ENCODE measurements at regions not wholly inside any gene's neighbourhood (a gene's known extent, or its start where the extent isn't known, plus 50 kb on each side); places are given as distances from the start of the nearest gene placed in this dataset.
"Not testable (repeated sequence)": the region's sequence is repeated elsewhere in the genome, so short reads cannot be mapped to it uniquely, and the experiment has no call there.

GRCh38 chr5:34217386-34217785 is 174.4 kb upstream of the C1QTNF3 start:
- H3K36me3 Mint-ChIP-seq (ENCODE audit: low read depth); H3K27ac ChIP-seq (ENCODE audit: low read depth, low read length); H3K4me3 Mint-ChIP-seq; H3K4me3 ChIP-seq (ENCODE audit: low read length); DNase-seq; H3K4me1 Mint-ChIP-seq; H3K27me3 ChIP-seq (ENCODE audit: control insufficient read depth, insufficient read depth, low read length, poor library complexity, severe bottlenecking); H3K4me1 ChIP-seq (ENCODE audit: control insufficient read depth, insufficient read depth, low read length); H3K9ac ChIP-seq (ENCODE audit: extremely low read depth, low read length, poor library complexity, severe bottlenecking); H3K9me3 Mint-ChIP-seq; H3K9me3 ChIP-seq (ENCODE audit: control insufficient read depth, low read length); H3K36me3 ChIP-seq (ENCODE audit: control insufficient read depth, insufficient read depth, low read length); H3K27ac Mint-ChIP-seq; H3K27me3 Mint-ChIP-seq (ENCODE audit: insufficient read depth): not testable (repeated sequence)
- 80 to 100% methylated on average over 1 of the region's 1 CpG for WGBS, 2 experiments (ENCODE audit: insufficient coverage in 1 of 2, insufficient read length in 1 of 2)

- WGBS, 2 experiments (ENCODE audit: insufficient coverage in 1 of 2, insufficient read length in 1 of 2), result 68% methylated on average over 2 of the region's 3 CpGs; no CpG with 5 or more reads in 1 of the 2 experiments
- H3K27ac Mint-ChIP-seq; H3K4me1 Mint-ChIP-seq; H3K27me3 Mint-ChIP-seq (ENCODE audit: insufficient read depth); H3K9ac ChIP-seq (ENCODE audit: extremely low read depth, low read length, poor library complexity, severe bottlenecking); DNase-seq; H3K4me1 ChIP-seq (ENCODE audit: control insufficient read depth, insufficient read depth, low read length); H3K4me3 ChIP-seq (ENCODE audit: low read length); H3K27ac ChIP-seq (ENCODE audit: low read depth, low read length); H3K9me3 ChIP-seq (ENCODE audit: control insufficient read depth, low read length); H3K27me3 ChIP-seq (ENCODE audit: control insufficient read depth, insufficient read depth, low read length, poor library complexity, severe bottlenecking); H3K4me3 Mint-ChIP-seq; H3K36me3 ChIP-seq (ENCODE audit: control insufficient read depth, insufficient read depth, low read length): not testable (repeated sequence)
- Mint-ChIP-seq H3K9me3 (peaks cover 11% of the 10 kb centered on the region), H3K36me3 (ENCODE audit: low read depth) (peaks cover 11% of the 10 kb centered on the region)
These were observed 178.5 kb upstream of the C1QTNF3 start for GRCh38 chr5:34221329-34222073.

GRCh38 chr5:34223158-34223557 is 180.1 kb upstream of the C1QTNF3 start:
- not testable (repeated sequence) for H3K27me3 Mint-ChIP-seq (ENCODE audit: insufficient read depth); H3K4me3 Mint-ChIP-seq; H3K9me3 ChIP-seq (ENCODE audit: control insufficient read depth, low read length); H3K9ac ChIP-seq (ENCODE audit: extremely low read depth, low read length, poor library complexity, severe bottlenecking); H3K36me3 ChIP-seq (ENCODE audit: control insufficient read depth, insufficient read depth, low read length); DNase-seq; H3K36me3 Mint-ChIP-seq (ENCODE audit: low read depth); H3K4me1 ChIP-seq (ENCODE audit: control insufficient read depth, insufficient read depth, low read length); H3K27ac ChIP-seq (ENCODE audit: low read depth, low read length); H3K27me3 ChIP-seq (ENCODE audit: control insufficient read depth, insufficient read depth, low read length, poor library complexity, severe bottlenecking); H3K27ac Mint-ChIP-seq; H3K4me3 ChIP-seq (ENCODE audit: low read length); H3K4me1 Mint-ChIP-seq
- H3K9me3 Mint-ChIP-seq, result peaks cover 11% of the 10 kb centered on the region
- WGBS, 2 experiments (ENCODE audit: insufficient coverage in 1 of 2, insufficient read length in 1 of 2), result no CpG with 5 or more reads among the region's 3 CpGs

- not testable (repeated sequence) for H3K4me1 ChIP-seq (ENCODE audit: control insufficient read depth, insufficient read depth, low read length); H3K36me3 ChIP-seq (ENCODE audit: control insufficient read depth, insufficient read depth, low read length); H3K9me3 ChIP-seq (ENCODE audit: control insufficient read depth, low read length); H3K36me3 Mint-ChIP-seq (ENCODE audit: low read depth); H3K9me3 Mint-ChIP-seq; H3K4me3 ChIP-seq (ENCODE audit: low read length); H3K27me3 Mint-ChIP-seq (ENCODE audit: insufficient read depth); H3K27ac Mint-ChIP-seq; DNase-seq; H3K27ac ChIP-seq (ENCODE audit: low read depth, low read length); H3K27me3 ChIP-seq (ENCODE audit: control insufficient read depth, insufficient read depth, low read length, poor library complexity, severe bottlenecking); H3K9ac ChIP-seq (ENCODE audit: extremely low read depth, low read length, poor library complexity, severe bottlenecking); H3K4me3 Mint-ChIP-seq; H3K4me1 Mint-ChIP-seq
- WGBS, 2 experiments (ENCODE audit: insufficient coverage in 1 of 2, insufficient read length in 1 of 2), result no CpG with 5 or more reads among the region's 1 CpG
These were observed 187.4 kb upstream of the C1QTNF3 start for GRCh38 chr5:34230402-34230801.

GRCh38 chr5:34243802-34244201 is 200.8 kb upstream of the C1QTNF3 start:
- Histone ChIP-seq H3K4me3 (ENCODE audit: low read length) (peak overlapping the region; percentile 76), H3K9ac (ENCODE audit: extremely low read depth, low read length, poor library complexity, severe bottlenecking) (peak overlapping the region; percentile 25), H3K27ac (ENCODE audit: low read depth, low read length) (peak overlapping the region; percentile 73)
- H3K4me3 Mint-ChIP-seq, result peak overlapping the region; percentile 73
- DNase-seq; H3K27ac Mint-ChIP-seq; H3K36me3 Mint-ChIP-seq (ENCODE audit: low read depth); H3K4me1 ChIP-seq (ENCODE audit: control insufficient read depth, insufficient read depth, low read length); H3K9me3 ChIP-seq (ENCODE audit: control insufficient read depth, low read length); H3K36me3 ChIP-seq (ENCODE audit: control insufficient read depth, insufficient read depth, low read length); H3K27me3 ChIP-seq (ENCODE audit: control insufficient read depth, insufficient read depth, low read length, poor library complexity, severe bottlenecking); H3K4me1 Mint-ChIP-seq; H3K27me3 Mint-ChIP-seq (ENCODE audit: insufficient read depth); H3K9me3 Mint-ChIP-seq: not testable (repeated sequence)

GRCh38 chr5:34244281-34245031 is 201.4 kb upstream of the C1QTNF3 start:
- Mint-ChIP-seq H3K27ac (peak overlapping the region; percentile 92), H3K4me3 (peak overlapping the region; percentile 73)
- 0% methylated on average over 4 of the region's 41 CpGs; no CpG with 5 or more reads in 1 of the 2 experiments for WGBS, 2 experiments (ENCODE audit: insufficient coverage in 1 of 2, insufficient read length in 1 of 2)
- not testable (repeated sequence) for H3K9me3 ChIP-seq (ENCODE audit: control insufficient read depth, low read length); H3K4me1 Mint-ChIP-seq; H3K36me3 Mint-ChIP-seq (ENCODE audit: low read depth); H3K27me3 ChIP-seq (ENCODE audit: control insufficient read depth, insufficient read depth, low read length, poor library complexity, severe bottlenecking); H3K36me3 ChIP-seq (ENCODE audit: control insufficient read depth, insufficient read depth, low read length); H3K27me3 Mint-ChIP-seq (ENCODE audit: insufficient read depth); H3K9me3 Mint-ChIP-seq; H3K4me1 ChIP-seq (ENCODE audit: control insufficient read depth, insufficient read depth, low read length)
- peak overlapping the region; percentile 73 for H3K27ac ChIP-seq (ENCODE audit: low read depth, low read length)
- H3K9ac ChIP-seq (ENCODE audit: extremely low read depth, low read length, poor library complexity, severe bottlenecking), result peak overlapping the region; percentile 25
- peak; percentile 64 for DNase-seq
- H3K4me3 ChIP-seq (ENCODE audit: low read length), result peak overlapping the region; percentile 76

GRCh38 chr5:34245032-34245394 is 202.0 kb upstream of the C1QTNF3 start:
- H3K27me3 ChIP-seq (ENCODE audit: control insufficient read depth, insufficient read depth, low read length, poor library complexity, severe bottlenecking); H3K4me1 ChIP-seq (ENCODE audit: control insufficient read depth, insufficient read depth, low read length); H3K9me3 Mint-ChIP-seq; DNase-seq; H3K4me3 ChIP-seq (ENCODE audit: low read length); H3K9me3 ChIP-seq (ENCODE audit: control insufficient read depth, low read length); H3K27ac ChIP-seq (ENCODE audit: low read depth, low read length); H3K27me3 Mint-ChIP-seq (ENCODE audit: insufficient read depth); H3K9ac ChIP-seq (ENCODE audit: extremely low read depth, low read length, poor library complexity, severe bottlenecking); H3K4me3 Mint-ChIP-seq; H3K36me3 Mint-ChIP-seq (ENCODE audit: low read depth); H3K4me1 Mint-ChIP-seq; H3K36me3 ChIP-seq (ENCODE audit: control insufficient read depth, insufficient read depth, low read length); H3K27ac Mint-ChIP-seq: not testable (repeated sequence)
- no CpG with 5 or more reads among the region's 31 CpGs for WGBS, 2 experiments (ENCODE audit: insufficient coverage in 1 of 2, insufficient read length in 1 of 2)

All from endodermal cell (in vitro differentiated cells).